HFFc6 (cell line): ENCODE measurements at regions not wholly inside any gene's neighbourhood (a gene's known extent, or its start where the extent isn't known, plus 50 kb on each side); places are given as distances from the start of the nearest gene placed in this dataset.

Experiments
- DNase-seq: peaks from one replicate; pipeline ENCODE4 v3.0.0-alpha.2; 2018
- H3K27ac Mint-ChIP-seq: 2 replicates; pipeline ENCODE4 v1.8.0; 2020; ENCODE audit warnings: mild to moderate bottlenecking, mixed read lengths
- H3K27me3 Mint-ChIP-seq: 2 replicates; pipeline ENCODE4 v1.8.0; 2021; ENCODE audit warnings: mild to moderate bottlenecking, moderate library complexity, mixed read lengths; ENCODE audit not compliant: insufficient read depth
- H3K36me3 Mint-ChIP-seq: 2 replicates; pipeline ENCODE4 v1.8.0; 2021; ENCODE audit warnings: low read depth, mixed read lengths
- H3K4me1 Mint-ChIP-seq: 2 replicates; pipeline ENCODE4 v1.8.0; 2020; ENCODE audit warnings: low read depth, mixed read lengths
- H3K4me3 Mint-ChIP-seq: 2 replicates; pipeline ENCODE4 v1.8.0; 2020; ENCODE audit warnings: mild to moderate bottlenecking, moderate library complexity, mixed read lengths
- H3K9me3 Mint-ChIP-seq: 2 replicates; pipeline ENCODE4 v1.8.0; 2020; ENCODE audit warnings: mild to moderate bottlenecking, mixed read lengths
- CTCF ChIP-seq: fragments of 200-600 bp; sonication (generic); IDR thresholded peaks from 2 replicates; pipeline ENCODE4 v1.5.0; 2021; ENCODE audit warnings: antibody characterized with exemption, mild to moderate bottlenecking

GRCh38 chr5:10849278-10849677 lies 88.2 kb upstream of the DAP start:
- Mint-ChIP-seq H3K4me1 (peaks cover 14% of the 10 kb centered on the region), H3K4me3 (no peak overlapping the region), H3K36me3 (no peaks in the 10 kb centered on the region), H3K27me3 (no peaks in the 10 kb centered on the region; the same call in 1 of the 2 replicates), H3K27ac (no peak overlapping the region), H3K9me3 (no peaks in the 10 kb centered on the region)
- TF ChIP-seq CTCF, result no peak
- DNase-seq, result no peak

- H3K4me1 Mint-ChIP-seq, result peaks cover 2% of the 10 kb centered on the region
- H3K27ac Mint-ChIP-seq, result no peak overlapping the region
- H3K36me3 Mint-ChIP-seq, result no peaks in the 10 kb centered on the region
- DNase-seq, result no peak
- H3K27me3 Mint-ChIP-seq, result no peaks in the 10 kb centered on the region
- H3K9me3 Mint-ChIP-seq, result no peaks in the 10 kb centered on the region
- H3K4me3 Mint-ChIP-seq, result no peak overlapping the region
- no peak for TF ChIP-seq CTCF
These were observed 83.0 kb upstream of the DAP start for GRCh38 chr5:10844016-10844415.

DNA sequence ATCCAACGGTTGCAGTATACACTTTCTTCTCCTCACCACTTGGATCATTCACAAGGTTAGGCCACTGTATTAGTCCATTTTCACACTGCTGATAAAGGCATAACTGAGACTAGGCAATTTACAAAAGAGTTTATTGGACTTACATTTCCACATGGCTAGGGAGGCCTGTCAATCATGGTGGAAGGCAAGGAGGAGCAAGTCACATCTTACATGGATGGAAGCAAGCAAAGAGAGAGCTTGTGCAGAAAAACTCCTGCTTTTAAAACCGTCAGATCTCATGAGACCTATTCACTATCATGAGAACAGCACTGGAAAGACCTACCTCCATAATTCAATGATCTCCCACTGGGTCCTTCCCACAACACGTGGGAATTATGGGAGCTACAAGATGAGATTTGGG lies 81.8 kb upstream of the DAP start:
- Mint-ChIP-seq H3K36me3 (no peaks in the 10 kb centered on the region), H3K4me3 (no peak overlapping the region), H3K27ac (no peak overlapping the region), H3K27me3 (no peaks in the 10 kb centered on the region), H3K4me1 (peaks cover 14% of the 10 kb centered on the region), H3K9me3 (no peaks in the 10 kb centered on the region)
- DNase-seq, result no peak
- TF ChIP-seq CTCF, result no peak

DNA sequence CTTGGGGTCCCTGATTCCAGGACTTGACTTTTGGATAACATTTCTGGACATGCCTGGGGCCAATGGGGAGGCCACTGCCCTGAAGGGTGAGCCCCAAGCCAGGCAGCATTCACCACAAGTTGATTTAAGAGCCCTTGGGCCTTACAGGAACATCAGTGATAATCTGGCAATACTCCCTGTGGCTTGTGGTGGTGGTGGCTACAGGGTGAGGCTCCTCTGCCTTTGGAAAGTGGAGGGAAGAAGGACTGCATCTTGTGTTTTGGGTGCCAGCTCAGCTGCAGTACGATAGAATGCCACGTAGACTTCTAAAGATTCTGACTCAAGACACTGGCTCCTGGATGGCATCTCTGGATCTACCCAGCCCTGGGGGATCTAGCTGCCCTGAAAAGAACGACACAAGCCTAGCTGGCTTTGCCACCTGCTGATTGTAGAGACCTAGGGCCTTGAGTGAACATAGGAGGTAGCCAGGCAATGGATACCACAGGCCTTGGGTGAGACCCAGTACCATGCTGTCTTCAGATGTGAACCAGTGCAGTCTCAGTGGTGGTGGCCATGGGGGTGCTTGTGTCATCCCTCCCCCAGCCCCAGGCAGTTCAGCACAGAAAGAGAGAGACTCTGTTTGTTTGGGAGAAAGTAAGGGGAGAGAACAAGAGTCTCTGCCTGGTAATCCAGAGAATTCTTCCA lies 79.0 kb upstream of the DAP start:
- H3K4me1 Mint-ChIP-seq, result peaks cover 33% of the 10 kb centered on the region
- H3K27ac Mint-ChIP-seq, result no peak overlapping the region
- no peak overlapping the region for H3K4me3 Mint-ChIP-seq
- no peaks in the 10 kb centered on the region for H3K36me3 Mint-ChIP-seq
- no peaks in the 10 kb centered on the region for H3K27me3 Mint-ChIP-seq
- no peaks in the 10 kb centered on the region for H3K9me3 Mint-ChIP-seq
- TF ChIP-seq CTCF, result no peak
- DNase-seq, result no peak

GRCh38 chr5:10839118-10839517 lies 78.1 kb upstream of the DAP start:
- DNase-seq, result no peak
- Mint-ChIP-seq H3K27ac (no peak overlapping the region), H3K4me1 (peaks cover 33% of the 10 kb centered on the region), H3K27me3 (no peaks in the 10 kb centered on the region), H3K36me3 (no peaks in the 10 kb centered on the region), H3K9me3 (no peaks in the 10 kb centered on the region), H3K4me3 (no peak overlapping the region)
- no peak for TF ChIP-seq CTCF

DNA sequence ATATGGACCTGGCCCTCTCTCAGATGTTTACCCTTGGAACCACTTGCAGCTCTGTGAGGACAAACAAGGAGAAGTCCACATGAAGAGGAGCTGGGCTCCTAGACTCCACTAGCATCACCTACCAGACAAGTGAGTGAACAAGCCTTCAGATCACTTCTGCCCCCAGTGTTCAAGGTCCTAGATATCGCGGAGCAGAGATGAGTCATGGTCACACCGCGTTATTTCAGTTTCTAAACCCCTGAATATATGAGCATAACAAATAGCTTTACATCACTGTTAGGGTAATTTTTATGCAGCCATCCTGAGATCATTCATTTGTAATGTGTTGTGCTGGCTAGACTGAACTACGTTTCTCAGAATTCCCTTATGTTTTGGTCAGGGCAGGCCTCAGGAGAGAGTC lies 77.0 kb upstream of the DAP start:
- Mint-ChIP-seq H3K9me3 (no peaks in the 10 kb centered on the region), H3K27ac (peak overlapping the region; percentile 10; the same call in 1 of the 2 replicates), H3K4me3 (peak overlapping the region; percentile 9; the same call in 1 of the 2 replicates), H3K4me1 (peaks cover 37% of the 10 kb centered on the region), H3K27me3 (no peaks in the 10 kb centered on the region), H3K36me3 (no peaks in the 10 kb centered on the region)
- TF ChIP-seq CTCF, result no peak
- DNase-seq, result no peak
